ENCODE measurements at regions not wholly inside any gene's neighbourhood (a gene's known extent, or its start where the extent isn't known, plus 50 kb on each side); places are given as distances from the start of the nearest gene placed in this dataset.

DNA sequence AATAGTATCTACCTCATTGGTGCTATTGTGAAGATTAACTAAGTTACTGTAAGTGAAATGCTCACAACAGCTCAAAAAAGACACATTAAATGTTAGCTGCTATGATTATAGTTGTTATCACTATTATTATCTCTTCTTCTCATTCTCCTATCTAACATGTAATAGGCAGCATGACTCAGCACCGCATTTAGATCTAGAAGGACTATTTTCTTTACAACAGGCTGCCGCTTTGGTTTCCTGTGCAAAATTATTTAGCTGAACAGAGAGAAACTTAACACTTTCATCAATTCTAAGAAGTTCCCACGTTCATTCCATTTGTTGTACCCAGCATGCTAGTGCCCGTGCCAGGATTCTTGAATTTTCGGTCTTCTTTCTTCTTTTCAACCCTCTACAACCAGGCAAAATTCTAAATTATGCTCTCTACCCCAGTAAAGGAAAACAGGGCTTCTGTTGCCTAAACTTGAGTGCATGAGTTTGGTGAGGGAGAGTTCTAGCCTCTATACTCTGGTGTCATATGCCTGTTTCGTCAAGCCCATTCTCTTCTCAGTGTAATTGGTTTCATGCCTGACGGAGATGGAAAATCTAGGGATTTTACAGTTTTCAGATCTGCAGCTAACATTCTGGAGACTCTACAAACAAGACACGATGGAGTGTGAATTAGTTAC is 378.9 kb downstream of the PPP1R2C start:
- no peaks in the 10 kb centered on the region for H3K36me3 ChIP-seq (ENCODE audit: low read depth, missing control alignments)
- intact Hi-C loops (cut with DNase I; ENCODE audit: low total_unique reads), result no loop called here
- no peak overlapping the region for H3K27ac ChIP-seq
- H3K27me3 ChIP-seq, result no peaks in the 10 kb centered on the region
- TF ChIP-seq, protein P1, sequence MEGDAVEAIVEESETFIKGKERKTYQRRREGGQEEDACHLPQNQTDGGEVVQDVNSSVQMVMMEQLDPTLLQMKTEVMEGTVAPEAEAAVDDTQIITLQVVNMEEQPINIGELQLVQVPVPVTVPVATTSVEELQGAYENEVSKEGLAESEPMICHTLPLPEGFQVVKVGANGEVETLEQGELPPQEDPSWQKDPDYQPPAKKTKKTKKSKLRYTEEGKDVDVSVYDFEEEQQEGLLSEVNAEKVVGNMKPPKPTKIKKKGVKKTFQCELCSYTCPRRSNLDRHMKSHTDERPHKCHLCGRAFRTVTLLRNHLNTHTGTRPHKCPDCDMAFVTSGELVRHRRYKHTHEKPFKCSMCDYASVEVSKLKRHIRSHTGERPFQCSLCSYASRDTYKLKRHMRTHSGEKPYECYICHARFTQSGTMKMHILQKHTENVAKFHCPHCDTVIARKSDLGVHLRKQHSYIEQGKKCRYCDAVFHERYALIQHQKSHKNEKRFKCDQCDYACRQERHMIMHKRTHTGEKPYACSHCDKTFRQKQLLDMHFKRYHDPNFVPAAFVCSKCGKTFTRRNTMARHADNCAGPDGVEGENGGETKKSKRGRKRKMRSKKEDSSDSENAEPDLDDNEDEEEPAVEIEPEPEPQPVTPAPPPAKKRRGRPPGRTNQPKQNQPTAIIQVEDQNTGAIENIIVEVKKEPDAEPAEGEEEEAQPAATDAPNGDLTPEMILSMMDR (IDR thresholded peaks at IDR 0.05), result no peak
- no peak for TF ChIP-seq POLR2A (IDR thresholded peaks at IDR 0.05)
- 80 to 90% methylated on average over 7 to 8 of the region's 8 CpGs for WGBS, 2 donors
- DNase-seq, result no peak
- no peaks in the 10 kb centered on the region for H3K9me3 ChIP-seq
- H3K4me3 ChIP-seq, result no peak overlapping the region
- no peaks in the 10 kb centered on the region for H3K4me1 ChIP-seq

DNA sequence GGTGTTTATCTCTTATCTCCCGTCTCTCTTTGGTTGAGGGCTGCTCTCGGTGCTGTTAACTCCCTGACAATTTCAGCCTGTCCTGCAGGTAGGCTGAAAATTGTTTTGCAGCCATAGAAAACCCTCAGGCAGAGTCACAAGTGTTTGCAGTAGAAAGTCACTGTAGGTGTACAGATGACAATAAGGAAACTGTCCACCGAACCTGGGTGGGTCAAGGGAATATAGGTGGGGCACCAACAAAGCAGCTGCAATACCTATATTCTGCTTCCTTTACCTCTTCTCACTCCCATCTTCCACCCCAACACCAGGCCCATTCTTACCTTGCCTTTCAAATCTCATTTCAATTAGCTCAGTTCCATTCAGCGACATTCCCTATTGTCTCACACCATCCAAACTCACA is 381.8 kb downstream of the PPP1R2C start:
- H3K9me3 ChIP-seq, result no peaks in the 10 kb centered on the region
- TF ChIP-seq POLR2A (IDR thresholded peaks at IDR 0.05), result no peak
- TF ChIP-seq, protein P1 (IDR thresholded peaks at IDR 0.05), result no peak
- WGBS, 2 donors, result 86 to 100% methylated on average over 4 of the region's 4 CpGs

DNA sequence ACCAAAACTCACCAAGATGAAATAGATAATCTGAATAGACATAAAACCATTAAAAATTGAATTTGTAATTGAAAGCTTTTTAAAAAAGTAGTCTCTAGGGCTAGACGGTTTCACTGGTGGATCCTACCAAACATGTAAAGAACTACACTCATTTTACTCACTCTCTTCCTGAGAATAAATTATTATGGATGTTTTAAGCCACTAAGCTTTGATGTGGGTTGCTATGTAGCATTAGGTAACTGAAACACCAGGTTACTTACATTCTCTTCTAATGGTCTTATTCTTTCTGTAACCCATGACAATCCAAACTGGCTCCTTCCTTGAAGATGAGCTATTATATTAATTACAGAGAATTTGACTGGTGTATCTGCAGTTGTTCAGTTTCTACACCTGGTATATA is 385.1 kb downstream of the PPP1R2C start:
- no peaks in the 10 kb centered on the region for H3K9me3 ChIP-seq
- WGBS, 2 donors, result 64 to 79% methylated on average over 1 of the region's 1 CpG
- no peak for TF ChIP-seq POLR2A (IDR thresholded peaks at IDR 0.05)
- TF ChIP-seq, protein P1 (IDR thresholded peaks at IDR 0.05), result no peak

More for the DNA sequence above, 381.8 kb downstream of the PPP1R2C start:
- intact Hi-C loops (cut with DNase I; ENCODE audit: low total_unique reads), result no loop called here
- Histone ChIP-seq H3K27ac (no peak overlapping the region), H3K36me3 (ENCODE audit: low read depth, missing control alignments) (no peaks in the 10 kb centered on the region), H3K27me3 (no peaks in the 10 kb centered on the region), H3K4me3 (no peak overlapping the region), H3K4me1 (no peaks in the 10 kb centered on the region)
- DNase-seq, result no peak

DNA sequence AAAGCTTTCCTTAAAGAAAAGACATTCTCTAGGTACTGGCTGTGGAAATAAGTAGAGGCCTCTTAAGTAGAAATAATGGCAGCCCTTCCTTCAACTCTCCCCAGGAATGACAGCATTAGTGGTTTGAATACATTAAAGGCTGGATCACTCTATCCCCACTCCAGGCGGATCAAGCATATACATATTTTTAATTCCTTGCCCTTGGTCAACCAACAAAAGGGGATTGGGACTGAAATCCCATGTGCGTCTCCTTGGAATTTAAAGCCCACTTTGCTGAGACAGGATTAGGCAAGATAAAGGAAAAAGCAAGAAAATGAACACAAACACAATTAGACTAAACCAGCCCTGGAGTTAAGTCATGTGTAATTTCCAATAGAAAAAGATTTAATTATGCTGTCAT is 391.3 kb downstream of the PPP1R2C start:
- no peak for DNase-seq
- Histone ChIP-seq H3K27me3 (no peaks in the 10 kb centered on the region), H3K4me1 (no peaks in the 10 kb centered on the region), H3K36me3 (ENCODE audit: low read depth, missing control alignments) (no peaks in the 10 kb centered on the region), H3K27ac (no peak overlapping the region), H3K9me3 (no peaks in the 10 kb centered on the region), H3K4me3 (no peak overlapping the region)
- intact Hi-C loops (cut with DNase I; ENCODE audit: low total_unique reads), result no loop called here
- TF ChIP-seq, protein P1 (IDR thresholded peaks at IDR 0.05), result no peak
- no peak for TF ChIP-seq POLR2A (IDR thresholded peaks at IDR 0.05)
- 94 to 100% methylated on average over 2 of the region's 2 CpGs for WGBS, 2 donors

More for the DNA sequence above, 385.1 kb downstream of the PPP1R2C start:
- Histone ChIP-seq H3K4me1 (no peaks in the 10 kb centered on the region), H3K36me3 (ENCODE audit: low read depth, missing control alignments) (no peaks in the 10 kb centered on the region), H3K27me3 (no peaks in the 10 kb centered on the region), H3K4me3 (no peak overlapping the region), H3K27ac (no peak overlapping the region)
- intact Hi-C loops (cut with DNase I; ENCODE audit: low total_unique reads), result no loop called here
- DNase-seq, result no peak

DNA sequence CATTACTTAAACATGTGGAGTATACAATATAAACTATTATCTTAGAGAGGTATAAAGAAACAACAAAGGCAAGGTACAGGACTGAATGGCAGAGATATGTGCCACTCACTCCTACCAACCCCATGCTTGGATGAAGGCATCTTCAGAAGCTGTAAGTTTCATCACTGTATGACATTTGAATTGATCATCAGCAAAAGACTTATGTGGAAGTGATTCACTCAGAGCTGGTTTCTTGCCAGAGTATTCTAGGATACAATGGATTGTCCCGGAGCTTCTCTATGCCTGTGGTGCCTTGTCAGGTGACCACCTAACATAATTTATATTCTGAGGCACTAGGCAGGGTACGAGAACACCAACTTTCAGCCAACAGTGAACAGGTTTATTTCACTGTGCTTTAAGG is 392.2 kb downstream of the PPP1R2C start:
- intact Hi-C loops (cut with DNase I; ENCODE audit: low total_unique reads), result no loop called here
- H3K27me3 ChIP-seq, result no peaks in the 10 kb centered on the region
- TF ChIP-seq, protein P1 (IDR thresholded peaks at IDR 0.05), result no peak
- no peak for TF ChIP-seq POLR2A (IDR thresholded peaks at IDR 0.05)
- H3K4me3 ChIP-seq, result no peak overlapping the region
- 88 to 90% methylated on average over 2 of the region's 2 CpGs for WGBS, 2 donors
- no peak overlapping the region for H3K27ac ChIP-seq
- no peaks in the 10 kb centered on the region for H3K4me1 ChIP-seq
- no peaks in the 10 kb centered on the region for H3K9me3 ChIP-seq
- no peak for DNase-seq
- H3K36me3 ChIP-seq (ENCODE audit: low read depth, missing control alignments), result no peaks in the 10 kb centered on the region
